Mammary epithelial cell (primary cell): ENCODE measurements at regions not wholly inside any gene's neighbourhood (a gene's known extent, or its start where the extent isn't known, plus 50 kb on each side); places are given as distances from the start of the nearest gene placed in this dataset.

Experiments
- EZH2 ChIP-seq: IDR thresholded peaks from 2 replicates; pipeline ENCODE4 v1.6.1; 2012; ENCODE audit warnings: low read length, inconsistent platforms, borderline replicate concordance
- TF ChIP-seq, protein P1 (sequence below), 2 donors: IDR thresholded peaks in 1 of 2; conservative IDR thresholded peaks in 1 of 2; 2 replicates each; pipeline ENCODE4 v1.5.1; 2011 to 2012; ENCODE audit warnings: inconsistent platforms in 2 of 2, low read length in 2 of 2, mild to moderate bottlenecking in 2 of 2, control low read depth in 1 of 2, low read depth in 1 of 2; ENCODE audit not compliant: insufficient read depth in 1 of 2; ENCODE audit errors: extremely low read depth in 1 of 2

DNA sequence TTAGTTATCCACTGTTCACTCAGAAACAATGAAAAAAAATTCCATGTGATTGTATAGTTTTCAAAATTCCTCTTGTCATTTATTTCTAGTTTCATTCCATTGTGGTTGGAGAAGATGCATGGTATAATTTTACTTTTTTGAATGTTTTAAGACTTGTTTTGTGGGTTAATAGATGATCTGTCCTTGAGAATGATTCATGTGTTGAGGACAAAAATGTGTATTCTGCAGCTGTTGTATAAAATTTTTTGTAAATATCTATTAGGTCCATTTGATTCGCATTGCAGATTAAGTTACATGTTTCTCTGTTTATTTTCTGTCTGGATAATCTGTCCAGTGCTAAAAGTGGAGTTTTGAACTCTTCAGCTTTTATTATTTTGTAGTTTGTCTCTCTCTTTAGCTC is 65.4 kb downstream of the RTL3 start:
- TF ChIP-seq, protein P1, sequence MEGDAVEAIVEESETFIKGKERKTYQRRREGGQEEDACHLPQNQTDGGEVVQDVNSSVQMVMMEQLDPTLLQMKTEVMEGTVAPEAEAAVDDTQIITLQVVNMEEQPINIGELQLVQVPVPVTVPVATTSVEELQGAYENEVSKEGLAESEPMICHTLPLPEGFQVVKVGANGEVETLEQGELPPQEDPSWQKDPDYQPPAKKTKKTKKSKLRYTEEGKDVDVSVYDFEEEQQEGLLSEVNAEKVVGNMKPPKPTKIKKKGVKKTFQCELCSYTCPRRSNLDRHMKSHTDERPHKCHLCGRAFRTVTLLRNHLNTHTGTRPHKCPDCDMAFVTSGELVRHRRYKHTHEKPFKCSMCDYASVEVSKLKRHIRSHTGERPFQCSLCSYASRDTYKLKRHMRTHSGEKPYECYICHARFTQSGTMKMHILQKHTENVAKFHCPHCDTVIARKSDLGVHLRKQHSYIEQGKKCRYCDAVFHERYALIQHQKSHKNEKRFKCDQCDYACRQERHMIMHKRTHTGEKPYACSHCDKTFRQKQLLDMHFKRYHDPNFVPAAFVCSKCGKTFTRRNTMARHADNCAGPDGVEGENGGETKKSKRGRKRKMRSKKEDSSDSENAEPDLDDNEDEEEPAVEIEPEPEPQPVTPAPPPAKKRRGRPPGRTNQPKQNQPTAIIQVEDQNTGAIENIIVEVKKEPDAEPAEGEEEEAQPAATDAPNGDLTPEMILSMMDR (conservative IDR thresholded peaks at IDR 0.05 in 1 of 2, IDR thresholded peaks at IDR 0.05 in 1 of 2; ENCODE audit: extremely low read depth in 1 of 2, insufficient read depth in 1 of 2, low read depth in 1 of 2, low read length in 2 of 2): no peak
- TF ChIP-seq EZH2: no peak
